ENCODE measurements at regions not wholly inside any gene's neighbourhood (a gene's known extent, or its start where the extent isn't known, plus 50 kb on each side); places are given as distances from the start of the nearest gene placed in this dataset.

DNA sequence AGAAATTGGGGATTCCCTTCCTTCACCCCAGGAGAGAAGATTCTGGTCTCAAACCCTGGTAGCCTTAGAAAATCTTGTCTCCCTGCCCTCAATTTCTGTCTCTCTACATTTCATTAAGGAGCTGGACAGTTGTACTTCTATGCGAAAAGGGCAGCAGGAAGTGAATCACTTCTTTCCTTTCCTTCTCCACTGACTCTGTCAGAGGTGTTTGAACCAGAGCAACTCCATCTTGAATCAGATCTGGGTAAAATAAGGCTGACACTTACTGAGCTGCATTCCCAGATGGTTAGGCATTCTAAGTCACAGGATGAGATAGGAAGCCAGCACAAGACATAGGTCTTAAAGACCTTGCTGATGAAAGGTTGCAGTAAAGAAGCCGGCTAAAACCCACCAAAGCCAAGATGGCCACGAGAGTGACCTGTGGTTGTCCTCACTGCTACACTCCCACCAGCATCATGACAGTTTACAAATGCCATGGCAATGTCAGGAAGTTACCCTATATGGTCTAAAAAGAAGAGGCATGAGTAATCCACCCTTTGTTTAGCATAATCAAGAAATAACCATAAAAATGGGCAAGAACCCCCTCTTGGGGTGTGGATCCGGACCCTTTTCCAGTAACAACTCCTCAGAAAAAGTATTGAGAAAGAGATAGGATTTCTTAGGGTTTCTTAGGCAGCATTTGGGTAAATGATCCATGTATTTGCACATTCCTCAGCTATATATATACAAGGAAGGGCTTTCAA lies 95.8 kb upstream of the PLCB4 start:
- TF ChIP-seq, protein P1, sequence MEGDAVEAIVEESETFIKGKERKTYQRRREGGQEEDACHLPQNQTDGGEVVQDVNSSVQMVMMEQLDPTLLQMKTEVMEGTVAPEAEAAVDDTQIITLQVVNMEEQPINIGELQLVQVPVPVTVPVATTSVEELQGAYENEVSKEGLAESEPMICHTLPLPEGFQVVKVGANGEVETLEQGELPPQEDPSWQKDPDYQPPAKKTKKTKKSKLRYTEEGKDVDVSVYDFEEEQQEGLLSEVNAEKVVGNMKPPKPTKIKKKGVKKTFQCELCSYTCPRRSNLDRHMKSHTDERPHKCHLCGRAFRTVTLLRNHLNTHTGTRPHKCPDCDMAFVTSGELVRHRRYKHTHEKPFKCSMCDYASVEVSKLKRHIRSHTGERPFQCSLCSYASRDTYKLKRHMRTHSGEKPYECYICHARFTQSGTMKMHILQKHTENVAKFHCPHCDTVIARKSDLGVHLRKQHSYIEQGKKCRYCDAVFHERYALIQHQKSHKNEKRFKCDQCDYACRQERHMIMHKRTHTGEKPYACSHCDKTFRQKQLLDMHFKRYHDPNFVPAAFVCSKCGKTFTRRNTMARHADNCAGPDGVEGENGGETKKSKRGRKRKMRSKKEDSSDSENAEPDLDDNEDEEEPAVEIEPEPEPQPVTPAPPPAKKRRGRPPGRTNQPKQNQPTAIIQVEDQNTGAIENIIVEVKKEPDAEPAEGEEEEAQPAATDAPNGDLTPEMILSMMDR (IDR thresholded peaks at IDR 0.05): no peak
- TF ChIP-seq POLR2A (IDR thresholded peaks at IDR 0.05) (no peak), POLR2AphosphoS5 (IDR thresholded peaks at IDR 0.05) (no peak), EP300 (IDR thresholded peaks at IDR 0.05; ENCODE audit: low read depth) (no peak)
